PC-3 (cell line): ENCODE measurements at regions not wholly inside any gene's neighbourhood (a gene's known extent, or its start where the extent isn't known, plus 50 kb on each side); places are given as distances from the start of the nearest gene placed in this dataset.

Experiments
- CTCF ChIP-seq: fragments of 300-600 bp; sonication (generic); conservative IDR thresholded peaks from 2 replicates; pipeline ENCODE4 v1.5.1; 2017; ENCODE audit warnings: antibody characterized with exemption, low read depth, mild to moderate bottlenecking, low read length
- EZH2phosphoT487 ChIP-seq: fragments of 300-600 bp; sonication (generic); IDR thresholded peaks from 2 replicates; pipeline ENCODE4 v1.6.1; 2018; ENCODE audit warnings: mild to moderate bottlenecking, antibody characterized with exemption, low read length, borderline replicate concordance

- TF ChIP-seq CTCF (no peak), EZH2phosphoT487 (no peak)
Observed at GRCh38 chr14:89524990-89525667, 108.1 kb upstream of the FOXN3 start.
